Stimulated activated CD4-positive, alpha-beta T cell treated with anti-CD3 and anti-CD28 coated beads, Interleukin-15, amount 100 ng/mL, for 24 hours (primary cell): ENCODE measurements at regions not wholly inside any gene's neighbourhood (a gene's known extent, or its start where the extent isn't known, plus 50 kb on each side); places are given as distances from the start of the nearest gene placed in this dataset.

Source experiments
- DNase-seq: peaks from one replicate; pipeline ENCODE4 v3.0.0-alpha.2; 2020

DNA sequence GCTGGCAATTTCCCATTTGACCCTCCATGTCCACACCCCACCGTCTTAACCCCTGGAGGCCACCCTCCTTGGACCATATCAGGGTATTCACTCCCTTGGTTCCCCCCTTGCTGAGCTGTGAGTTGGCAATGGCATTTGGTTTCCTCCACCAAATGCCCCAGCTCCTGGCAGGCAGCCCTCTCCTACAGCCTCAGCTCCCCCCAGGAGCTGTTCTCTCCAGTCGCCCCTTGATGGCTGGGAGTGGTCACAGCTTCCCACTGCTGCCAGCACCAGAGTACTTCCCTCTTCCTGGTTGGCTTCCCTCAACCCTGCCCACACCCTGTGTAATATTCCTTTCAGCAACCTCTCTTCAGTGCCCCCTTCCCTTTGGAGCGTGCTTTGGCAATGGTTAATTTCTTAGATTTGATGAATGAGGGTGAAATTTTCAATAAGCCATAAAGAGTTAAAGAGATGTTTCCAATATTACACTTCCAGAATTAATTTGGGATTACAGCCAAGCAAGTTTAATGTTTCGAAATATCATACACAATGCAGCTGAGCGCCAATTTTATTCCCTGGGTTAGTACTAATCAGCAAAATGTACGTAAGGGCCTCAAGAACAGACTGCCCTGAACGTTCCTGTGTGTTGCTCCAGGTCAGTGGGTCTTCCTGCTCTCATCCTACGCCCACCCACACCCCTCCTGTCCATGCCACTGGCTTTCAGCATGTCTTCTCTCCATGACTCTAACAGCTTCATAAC, 207.1 kb upstream of the NFE2L3 start:
- no peak for DNase-seq

DNA sequence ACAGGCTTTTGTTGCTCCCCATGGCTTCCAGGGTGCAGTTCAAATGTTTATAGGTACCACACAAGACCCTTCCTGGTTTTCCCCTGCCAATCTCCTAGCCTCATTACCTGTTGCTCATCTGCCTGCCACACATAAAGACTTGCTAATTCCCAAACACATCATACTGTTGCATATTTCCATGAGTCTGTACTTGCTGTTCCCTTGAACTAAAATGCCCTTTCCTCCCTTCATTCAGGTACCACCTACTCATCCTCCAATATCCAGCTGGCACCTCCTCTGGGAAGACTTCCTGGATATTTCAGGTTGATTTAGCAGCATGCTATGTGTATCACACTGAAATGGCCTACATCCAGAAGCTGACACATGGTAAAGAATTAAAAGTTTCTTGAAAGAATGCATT, 206.4 kb upstream of the NFE2L3 start:
- DNase-seq = no peak

DNA sequence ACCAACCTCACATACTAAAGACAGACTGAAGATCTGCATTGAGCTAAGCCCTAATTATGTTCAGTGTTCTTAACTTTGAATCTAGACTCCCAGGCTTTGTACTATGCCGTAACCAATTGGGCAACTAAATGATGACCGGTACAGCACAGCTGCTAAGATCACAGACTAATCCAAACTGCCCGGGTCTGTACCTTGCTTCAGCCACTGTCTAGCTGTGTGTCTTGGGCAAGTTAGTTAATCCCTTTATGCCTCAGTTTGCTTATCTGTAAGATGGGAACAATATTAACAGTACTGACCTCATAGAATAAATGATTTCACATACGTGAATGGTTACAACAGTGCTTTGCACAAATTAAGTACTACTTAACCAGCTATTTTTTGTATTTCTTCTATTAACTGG, 205.8 kb upstream of the NFE2L3 start:
- DNase-seq = no peak

DNA sequence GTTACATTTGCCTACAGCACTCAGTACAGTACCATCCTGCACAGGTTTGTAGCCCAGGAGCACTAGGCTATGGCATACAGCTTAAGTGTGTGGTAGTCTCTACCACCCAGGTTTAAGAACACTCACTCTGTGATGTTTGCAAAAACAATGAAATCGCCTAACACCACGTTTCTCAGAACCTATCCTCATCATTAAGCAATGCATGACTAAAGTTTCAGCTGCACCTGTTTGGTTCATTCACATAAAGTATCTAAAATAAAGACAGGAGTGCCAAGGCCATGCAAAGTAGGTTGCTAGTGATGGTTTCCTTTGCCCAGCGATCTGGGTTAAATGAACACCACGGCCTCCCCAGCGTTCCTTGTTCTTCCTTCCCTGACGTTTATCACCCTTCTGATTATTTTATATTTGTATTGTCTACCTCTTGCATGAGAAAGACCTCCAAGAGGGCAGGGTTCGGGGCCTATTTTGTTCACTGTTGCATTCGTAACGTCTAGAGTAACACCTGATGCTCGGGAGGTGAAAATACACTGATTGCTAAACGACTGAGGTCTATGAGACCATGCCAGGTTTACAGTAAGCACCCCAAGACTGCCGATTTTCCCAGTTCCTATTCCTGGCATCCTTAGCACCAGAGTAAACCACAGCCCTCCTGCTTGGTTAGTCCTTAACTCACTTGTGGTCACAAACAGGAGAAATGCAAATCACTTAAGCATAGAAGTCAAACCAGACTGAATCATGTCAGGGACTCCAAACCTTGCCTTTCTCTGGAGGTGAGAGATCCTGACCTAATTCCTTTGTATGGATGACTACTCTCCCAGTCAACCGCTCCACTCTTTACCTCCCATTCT, 204.1 kb upstream of the NFE2L3 start:
- DNase-seq = no peak

DNA sequence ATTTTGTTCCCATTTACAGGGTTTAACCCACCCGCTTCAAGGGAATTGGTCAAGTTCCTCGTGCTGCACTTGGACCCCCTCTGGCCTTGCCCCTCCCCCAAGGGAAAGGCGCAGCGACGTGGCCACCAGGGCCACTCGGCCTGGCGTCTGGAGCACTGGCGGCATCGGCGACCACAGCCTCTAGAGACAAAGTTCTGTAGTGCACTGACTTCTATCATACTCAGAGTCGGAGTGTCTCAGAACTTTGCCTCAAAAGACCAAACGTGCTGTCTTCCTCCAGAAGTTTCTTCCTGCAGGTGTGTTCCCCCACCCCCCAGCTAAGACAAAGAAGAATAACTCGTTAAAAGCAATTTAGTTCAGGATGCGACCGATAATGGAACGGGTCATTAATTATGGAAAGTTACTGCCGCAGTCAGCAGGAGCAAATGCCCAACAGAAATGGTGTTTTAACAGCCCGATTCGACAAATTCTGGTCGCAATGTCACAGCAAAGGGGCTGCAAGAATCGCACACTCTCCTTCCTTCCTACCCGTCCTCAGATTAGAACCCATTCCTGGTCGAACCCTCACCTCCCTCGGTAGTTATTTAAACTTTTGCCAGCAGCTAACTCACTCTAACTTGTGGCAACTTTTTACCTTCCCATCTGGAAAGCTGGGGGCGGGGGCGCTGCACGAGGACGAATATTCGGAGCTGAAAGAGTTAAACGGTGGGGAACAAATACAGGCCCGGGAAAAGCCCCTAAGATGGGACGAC, 202.1 kb upstream of the NFE2L3 start:
- peak; percentile 9 for DNase-seq

DNA sequence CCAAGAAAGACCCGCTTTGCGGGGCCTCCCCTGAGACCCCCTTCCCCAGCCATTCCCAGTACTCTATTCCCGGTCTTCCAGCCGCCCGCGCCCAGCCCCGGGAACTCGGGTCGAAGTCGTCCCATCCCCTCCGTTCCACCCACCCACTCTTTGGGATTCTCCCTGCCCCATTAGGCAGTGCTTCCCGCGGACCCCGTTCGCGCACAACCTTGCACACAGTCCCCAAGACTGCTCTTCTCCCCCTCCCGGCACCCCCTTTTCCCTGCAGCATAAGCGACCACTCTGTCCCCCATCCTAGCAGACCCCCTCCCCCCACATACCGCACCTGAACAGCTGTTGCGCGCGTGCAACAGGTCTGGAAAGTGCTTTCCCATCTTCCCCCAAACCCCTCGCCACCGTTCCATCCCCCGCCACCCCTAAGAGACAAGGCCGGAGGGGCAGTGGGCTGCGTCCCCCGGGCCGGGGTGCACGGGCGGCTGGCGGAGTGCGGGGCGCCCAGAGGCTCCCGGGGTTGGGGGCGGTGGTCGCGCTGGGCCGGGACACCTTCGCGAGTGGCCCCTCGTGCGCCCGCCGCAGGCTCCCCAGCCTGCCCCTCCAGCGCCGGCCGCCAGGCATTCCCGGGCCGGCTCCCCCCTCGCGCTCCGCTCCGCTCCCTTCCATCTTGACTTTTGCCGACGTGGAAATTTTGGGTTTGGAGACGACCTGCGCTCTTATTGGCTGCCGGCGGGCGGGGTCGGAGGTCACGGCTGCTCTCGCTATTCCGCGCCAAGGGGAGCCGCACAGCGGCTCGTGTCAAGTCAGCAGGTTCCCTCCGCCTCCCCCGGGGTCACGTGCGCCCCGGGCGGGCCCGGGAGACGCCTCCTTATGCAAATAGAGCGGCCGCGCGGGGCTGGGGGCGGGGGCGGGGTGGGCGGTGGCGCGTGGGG, 201.2 kb upstream of the NFE2L3 start:
- DNase-seq = peak; percentile 91

DNA sequence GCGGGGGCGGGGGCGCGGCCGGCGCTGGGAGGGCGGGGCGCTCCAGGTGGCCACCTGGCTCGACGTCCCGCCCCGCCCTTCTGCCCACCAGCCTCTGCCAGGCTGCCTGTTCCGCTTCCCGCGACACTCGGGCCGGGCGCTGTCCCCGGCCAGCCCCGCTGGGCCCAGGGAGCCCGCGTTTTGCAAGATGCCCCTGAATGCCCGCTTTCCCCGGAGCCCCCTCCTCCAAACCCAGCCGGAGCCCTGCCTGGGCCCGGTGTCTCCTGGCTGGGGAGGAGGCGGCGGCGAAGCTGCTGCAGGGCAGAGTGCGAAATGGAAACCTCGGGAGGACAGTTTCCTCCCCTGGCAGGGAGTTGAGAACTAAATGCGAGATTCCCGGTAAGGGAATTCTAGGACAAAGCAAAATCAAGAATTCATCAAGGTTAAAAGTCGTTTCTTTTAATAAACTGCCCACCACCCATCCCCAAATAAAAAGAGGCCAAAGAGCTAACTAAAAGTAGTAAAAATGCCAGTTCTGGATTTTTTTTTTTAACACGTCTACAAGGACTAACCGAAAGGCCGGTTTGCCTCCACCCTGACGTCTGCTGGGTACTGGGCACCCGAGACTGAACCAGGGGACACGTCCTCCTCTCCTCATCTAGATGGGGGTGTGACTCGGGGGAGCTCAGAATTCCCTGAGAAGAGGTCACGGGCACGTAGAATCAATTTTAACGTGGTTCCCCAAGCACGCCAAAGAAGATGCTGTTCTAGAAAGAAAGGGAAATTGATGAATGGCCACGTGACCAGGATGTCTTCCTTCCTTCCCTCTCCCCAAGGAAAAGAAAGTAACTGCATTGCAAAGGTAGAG, 200.4 kb upstream of the NFE2L3 start:
- DNase-seq = no peak

DNA sequence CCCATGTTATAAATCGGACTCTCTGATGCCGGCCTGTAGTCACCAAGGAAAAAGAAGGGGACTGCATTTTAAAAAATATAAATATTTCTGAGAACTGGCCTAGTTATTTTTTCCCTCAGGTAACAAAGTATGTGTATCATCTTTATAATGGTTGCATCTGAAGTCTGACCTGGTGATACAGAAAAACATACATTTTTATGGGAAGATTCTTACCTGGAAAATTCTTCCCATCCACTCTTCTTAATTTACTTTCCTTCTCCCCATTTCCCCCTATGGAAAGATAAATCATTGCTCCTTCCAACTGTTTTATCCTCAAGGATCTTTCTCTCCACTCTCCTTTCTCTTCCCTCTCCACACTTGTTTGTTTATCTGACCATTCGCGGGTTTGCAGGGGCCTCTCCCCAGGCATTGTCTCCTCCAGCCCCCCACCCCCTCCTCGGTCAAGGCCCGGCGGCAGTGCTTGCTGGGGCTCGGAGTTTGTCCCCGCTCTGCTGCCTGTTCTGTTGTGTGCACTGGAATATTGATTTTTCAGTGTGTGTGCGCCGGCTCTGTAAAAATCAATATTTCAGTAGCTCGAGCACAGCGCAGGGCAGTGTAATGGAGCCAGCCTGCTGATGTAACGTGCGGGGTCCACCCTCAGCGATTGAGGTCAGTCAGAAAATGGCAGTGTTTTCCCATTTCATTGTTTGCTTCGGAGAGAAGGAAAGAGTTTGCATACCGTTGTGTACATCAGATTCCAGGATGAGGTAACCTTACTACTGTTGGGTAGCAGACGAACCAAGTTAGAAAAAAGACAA, 199.5 kb upstream of the NFE2L3 start:
- no peak for DNase-seq

DNA sequence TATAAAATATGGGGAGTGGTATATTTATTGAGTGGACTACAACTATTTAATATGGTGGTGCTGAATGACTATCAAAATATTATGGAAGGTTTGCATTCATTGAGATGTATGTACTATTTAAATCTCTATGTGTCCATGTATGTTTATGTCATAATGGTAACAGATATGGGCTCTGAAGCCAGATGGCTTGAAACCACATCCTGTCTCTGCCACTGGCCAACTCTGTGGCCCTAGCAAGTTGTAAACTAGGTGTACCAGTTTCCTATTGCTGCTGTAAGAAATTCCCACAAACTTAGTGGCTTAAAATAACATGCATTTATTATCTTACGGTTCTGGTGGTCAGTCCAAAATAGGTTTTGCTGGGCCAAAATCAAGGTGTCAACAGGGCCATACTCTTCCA, 198.1 kb upstream of the NFE2L3 start:
- DNase-seq = no peak

DNA sequence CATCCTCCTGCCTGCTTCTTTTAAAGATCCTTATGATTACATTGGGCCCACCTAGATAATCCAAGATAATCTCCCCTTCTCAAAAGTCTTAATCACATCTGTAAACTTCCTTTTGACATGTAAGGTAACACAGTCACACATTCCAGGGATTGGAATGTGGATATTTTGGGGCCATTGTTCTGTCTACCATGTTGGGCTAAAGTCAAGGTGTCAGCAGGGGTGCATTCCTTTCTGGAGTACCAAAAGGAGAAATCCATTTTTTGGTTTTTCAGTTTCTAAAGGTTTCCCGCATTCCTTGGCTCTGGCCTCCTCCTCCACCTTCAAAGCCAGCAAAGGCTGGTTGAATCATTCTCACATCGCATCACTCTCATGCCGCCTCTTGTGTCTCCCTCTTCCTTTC, 197.6 kb upstream of the NFE2L3 start:
- DNase-seq = no peak

DNA sequence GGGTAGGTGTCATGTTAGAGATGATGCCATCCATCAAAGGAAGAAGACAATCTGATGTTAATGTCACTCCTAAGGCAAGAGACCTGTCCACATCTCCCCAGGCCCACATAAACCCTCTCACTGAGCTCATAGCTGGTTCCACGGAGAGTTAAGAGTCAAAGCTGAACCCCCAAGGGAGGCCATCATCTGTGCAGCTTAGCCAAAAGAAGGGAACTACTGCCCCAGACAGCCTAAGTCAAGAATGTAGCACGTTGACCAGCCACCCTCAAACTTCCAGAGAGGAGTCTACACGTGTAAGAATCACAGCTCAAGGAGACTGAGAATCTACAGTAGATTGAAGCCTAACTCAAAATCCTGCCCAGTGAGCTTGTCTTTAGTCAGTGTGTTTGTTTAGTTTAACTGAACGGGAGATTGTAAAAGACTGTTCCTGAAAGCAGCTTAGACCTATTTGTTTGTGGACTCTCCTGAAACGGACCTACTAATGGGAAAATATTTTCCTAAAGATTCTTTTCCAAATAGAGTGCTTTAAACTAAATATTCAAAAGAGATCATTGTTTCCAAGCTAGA, 192.7 kb upstream of the NFE2L3 start:
- no peak for DNase-seq

DNA sequence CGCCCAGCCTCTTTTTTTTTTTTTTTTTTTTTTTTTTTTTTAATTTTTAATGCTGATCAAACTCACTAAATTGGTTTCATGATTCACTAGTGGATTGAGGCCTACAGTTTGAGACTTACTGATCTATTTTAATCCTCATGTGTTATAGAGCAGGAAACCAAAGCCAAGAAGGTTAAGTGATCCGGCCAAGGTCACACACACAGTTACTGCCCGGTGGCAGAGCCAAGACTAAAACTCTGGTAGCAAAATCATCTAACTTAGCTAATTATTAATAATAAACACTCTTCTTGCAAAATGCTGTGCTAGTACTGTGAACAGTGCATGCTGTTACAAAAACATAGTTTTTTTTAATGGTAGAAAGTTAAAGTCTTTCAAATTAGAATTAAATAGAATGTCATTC, 188.3 kb upstream of the NFE2L3 start:
- DNase-seq = no peak

DNA sequence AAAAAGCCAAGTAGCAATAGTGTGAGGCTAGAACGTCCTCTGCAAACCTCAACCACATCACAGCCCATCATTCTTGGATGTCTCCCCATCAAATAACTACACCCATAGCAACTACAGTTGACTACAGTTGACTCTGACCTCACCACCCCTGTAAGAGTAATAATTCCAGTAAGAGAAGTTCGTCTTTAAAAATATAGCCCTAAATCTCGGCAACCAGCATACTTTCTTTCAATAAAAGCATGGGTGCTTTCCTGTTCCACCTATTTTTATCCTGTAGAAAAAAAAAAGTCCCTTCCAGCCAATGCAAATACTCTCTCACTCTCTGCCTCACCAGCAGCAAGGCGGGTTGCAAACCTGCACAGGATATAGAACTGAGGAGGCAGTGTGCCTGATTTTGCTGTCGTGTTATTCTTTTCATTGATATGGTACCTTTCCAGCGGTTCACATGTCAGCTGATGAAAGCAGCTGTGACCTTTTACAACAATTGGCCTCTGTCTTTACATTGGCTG, 187.5 kb upstream of the NFE2L3 start:
- no peak for DNase-seq

DNA sequence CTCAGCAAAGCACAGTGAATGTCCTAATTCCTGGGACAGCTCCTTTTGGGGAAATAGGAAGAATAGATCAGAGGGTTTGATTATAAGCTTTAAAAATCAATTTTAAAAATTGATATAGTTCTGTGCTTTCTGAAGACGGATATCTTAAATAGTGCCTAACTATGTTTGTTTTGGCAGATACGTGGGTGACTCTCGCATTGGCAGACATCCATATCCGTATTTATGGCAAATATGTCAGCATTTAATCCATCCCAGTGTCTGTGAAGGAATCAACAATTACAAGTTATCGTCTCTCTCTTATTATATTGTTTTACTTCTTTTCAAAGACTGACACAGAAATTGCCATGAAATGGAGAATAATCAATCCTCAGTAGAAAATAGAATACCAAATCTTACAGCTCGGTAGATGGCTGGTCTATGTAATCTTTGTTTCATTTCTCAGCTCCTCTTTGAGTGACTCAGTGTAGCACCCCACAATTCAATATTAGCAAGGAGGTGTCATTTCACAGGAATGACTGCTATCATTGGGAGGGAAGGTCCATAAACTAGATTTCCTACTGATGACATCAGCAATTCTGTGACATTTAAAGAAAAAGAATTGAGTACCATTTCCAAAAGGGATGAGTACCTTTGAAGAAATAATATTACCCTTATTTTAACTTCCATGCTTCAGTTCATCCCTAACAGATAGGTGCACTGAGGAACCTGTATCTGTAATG, 186.4 kb upstream of the NFE2L3 start:
- no peak for DNase-seq

DNA sequence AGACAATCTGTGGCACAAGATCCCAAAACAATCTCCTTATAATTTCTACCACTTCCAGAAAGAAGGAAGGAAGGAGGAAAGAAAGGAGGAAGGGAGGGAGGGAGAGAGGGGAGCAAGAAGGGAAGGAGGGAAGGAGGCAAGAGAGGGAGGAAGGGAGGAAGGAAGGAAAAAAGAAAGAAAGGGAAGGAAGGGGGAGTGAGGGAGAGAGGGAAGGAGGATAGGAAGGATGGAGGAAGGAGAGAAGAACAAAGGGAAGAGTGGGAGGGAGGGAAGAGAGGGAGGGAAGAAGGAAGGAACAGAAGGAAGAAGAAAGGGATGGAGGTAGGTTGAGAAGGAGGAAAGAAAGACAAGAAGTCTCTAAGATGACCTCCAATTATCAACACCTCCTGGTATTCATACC, 185.5 kb upstream of the NFE2L3 start:
- no peak for DNase-seq

DNA sequence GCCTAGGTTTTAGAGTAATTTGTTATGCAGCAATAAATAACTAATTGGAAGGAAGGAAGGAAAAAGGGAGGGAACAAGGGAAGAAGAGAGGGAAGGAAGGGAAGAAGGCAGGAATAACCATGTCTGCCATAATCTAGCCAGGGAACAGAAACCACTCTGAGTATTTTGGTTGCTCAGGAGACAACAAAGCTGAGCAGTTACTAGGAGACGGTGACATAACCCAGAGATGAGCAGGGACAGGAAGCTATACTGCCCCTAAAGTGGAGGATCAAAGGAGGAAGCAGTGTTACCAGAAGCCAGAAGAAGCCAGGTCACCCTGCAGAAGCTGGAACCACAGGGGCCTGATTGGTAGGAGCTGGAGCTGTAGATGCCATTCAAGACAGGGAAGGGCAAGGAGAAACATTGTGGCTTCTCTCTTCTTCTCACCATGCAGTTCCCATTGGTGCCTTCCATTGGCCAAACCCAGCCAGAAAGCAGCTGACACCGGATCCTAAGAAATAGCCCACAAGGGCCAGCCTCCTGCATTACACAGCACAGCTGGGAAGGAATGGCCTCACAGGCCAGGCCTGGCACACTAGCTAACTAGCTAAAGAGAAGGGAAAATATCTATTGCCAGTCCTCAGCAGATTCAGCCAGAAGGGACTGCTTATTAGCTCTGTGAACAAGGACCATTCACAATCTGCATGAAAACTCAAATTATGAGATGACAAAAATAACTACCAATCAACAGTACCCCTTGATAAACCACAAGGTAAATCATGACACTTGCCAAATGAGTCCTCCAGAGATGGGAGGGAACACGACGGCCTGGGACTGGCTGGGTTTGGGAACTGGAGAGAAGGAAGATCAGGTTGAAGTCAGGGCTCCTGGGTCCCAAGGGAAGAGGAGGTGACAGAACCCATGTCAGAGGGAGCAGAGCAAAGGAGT, 184.5 kb upstream of the NFE2L3 start:
- no peak for DNase-seq

DNA sequence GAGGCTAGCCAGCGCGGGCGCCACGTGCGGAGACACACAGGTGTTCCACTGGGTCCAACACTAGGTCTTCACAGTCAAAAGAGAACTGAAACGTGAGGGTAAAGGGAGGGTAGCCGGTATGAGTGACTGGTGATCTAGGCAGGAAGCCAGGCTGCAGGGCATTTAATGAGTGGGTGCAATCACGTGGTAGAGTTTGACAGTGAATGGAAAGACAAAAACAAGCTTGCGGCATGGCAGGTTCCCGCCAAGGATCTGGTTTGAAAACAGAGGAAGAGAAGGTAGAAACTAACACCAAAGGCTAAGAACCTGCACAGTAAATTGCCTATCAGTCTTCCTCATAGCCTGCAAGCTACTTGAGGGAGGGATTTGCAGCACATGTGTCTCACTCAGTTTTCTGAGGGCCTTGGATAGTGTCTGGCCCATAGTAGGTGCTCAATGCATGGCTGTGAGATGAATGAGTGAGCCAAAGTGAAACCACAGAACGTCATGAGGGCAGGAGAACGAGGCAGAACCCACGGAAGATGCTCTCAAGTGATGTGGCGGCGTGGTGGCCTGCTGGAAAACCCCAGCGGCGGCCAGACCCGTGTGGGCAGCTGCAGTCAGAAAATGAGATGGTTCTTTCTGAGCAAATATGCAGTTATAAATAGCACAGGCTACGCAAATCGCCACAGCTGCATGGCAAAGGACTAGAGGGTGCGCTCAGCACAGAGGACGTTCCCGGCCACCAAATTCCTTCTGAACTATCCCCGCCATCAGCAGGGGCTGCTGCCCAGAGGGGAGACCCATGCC, 183.6 kb upstream of the NFE2L3 start:
- peak; percentile 70 for DNase-seq
